ENCODE measurements at regions not wholly inside any gene's neighbourhood (a gene's known extent, or its start where the extent isn't known, plus 50 kb on each side); places are given as distances from the start of the nearest gene placed in this dataset.

- TF ChIP-seq CTCF (IDR thresholded peaks at IDR 0.05; ENCODE audit: low read depth, low read length) (no peak), EZH2phosphoT487 (IDR thresholded peaks at IDR 0.05; ENCODE audit: low read depth) (no peak)
These were observed 56.0 kb upstream of the FAM20A start for GRCh38 chr17:68657166-68657565.

All from OCI-LY3 (cell line).